Stimulated activated effector memory CD8-positive, alpha-beta T cell treated with anti-CD3 and anti-CD28 coated beads, Interleukin-12 subunit alpha, Interleukin-12 subunit beta, amount 100 ng/mL, for 72 hours (primary cell): ENCODE measurements at regions not wholly inside any gene's neighbourhood (a gene's known extent, or its start where the extent isn't known, plus 50 kb on each side); places are given as distances from the start of the nearest gene placed in this dataset.
"Not testable (repeated sequence)": the region's sequence is repeated elsewhere in the genome, so short reads cannot be mapped to it uniquely, and the experiment has no call there.

Experiments
- ATAC-seq: fragments of 150-1000 bp; cut with Tn5 transposase; 2 replicates; pipeline ENCODE4 v1.10.0; 2021
- DNase-seq, 2 donors: peaks; one replicate each; pipeline ENCODE4 v3.0.0; 2021 to 2022; ENCODE audit warnings: low spot score in 2 of 2
- H3K27ac Mint-ChIP-seq: one replicate; pipeline ENCODE4 v1.8.0; 2022; ENCODE audit warnings: mild to moderate bottlenecking, mixed read lengths
- H3K36me3 Mint-ChIP-seq: one replicate; pipeline ENCODE4 v1.8.0; 2022; ENCODE audit warnings: mild to moderate bottlenecking, mixed read lengths
- H3K4me1 Mint-ChIP-seq: one replicate; pipeline ENCODE4 v1.8.0; 2022; ENCODE audit warnings: mixed read lengths
- H3K4me3 Mint-ChIP-seq: one replicate; pipeline ENCODE4 v1.8.0; 2022; ENCODE audit warnings: mild to moderate bottlenecking, mixed read lengths
- H3K9me3 Mint-ChIP-seq: one replicate; pipeline ENCODE4 v1.8.0; 2022; ENCODE audit warnings: mixed read lengths

DNA sequence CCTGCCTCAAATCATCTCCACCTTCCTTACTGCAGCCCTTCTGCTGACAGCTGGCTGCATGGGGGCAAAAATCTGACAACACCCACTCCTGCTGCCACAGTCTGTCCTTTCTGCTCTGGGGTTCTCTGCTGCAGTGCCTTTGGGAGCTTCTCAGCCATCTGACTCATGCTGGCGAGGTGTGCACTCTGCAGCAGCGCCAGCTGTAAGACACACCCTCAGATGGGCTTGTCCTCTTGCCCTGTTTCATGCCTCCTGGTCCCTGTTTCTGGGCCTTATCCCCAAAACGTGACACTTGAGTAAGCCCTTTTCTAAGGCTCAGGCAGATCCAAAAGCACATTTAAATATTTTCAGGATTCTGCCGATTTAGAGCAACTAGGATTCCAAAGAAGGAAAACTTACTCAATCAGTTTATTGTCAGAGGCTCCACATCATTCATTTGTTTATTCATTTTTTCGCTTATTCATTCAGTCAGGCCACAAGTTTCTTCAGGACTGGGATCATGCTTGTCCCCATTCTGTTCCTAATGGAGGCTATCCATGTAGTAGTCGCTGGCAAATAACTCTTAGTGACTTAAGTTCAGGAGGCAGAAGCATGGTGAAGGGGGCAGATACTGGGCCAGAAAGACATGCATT is 60.2 kb downstream of the SMIM38 start:
- H3K36me3 Mint-ChIP-seq: no peaks in the 10 kb centered on the region
- H3K4me3 Mint-ChIP-seq: no peak overlapping the region
- no peaks in the 10 kb centered on the region for H3K9me3 Mint-ChIP-seq
- DNase-seq: no peak
- no peak overlapping the region for H3K27ac Mint-ChIP-seq
- peaks cover 13% of the 10 kb centered on the region for H3K4me1 Mint-ChIP-seq
- ATAC-seq: no peak

DNA sequence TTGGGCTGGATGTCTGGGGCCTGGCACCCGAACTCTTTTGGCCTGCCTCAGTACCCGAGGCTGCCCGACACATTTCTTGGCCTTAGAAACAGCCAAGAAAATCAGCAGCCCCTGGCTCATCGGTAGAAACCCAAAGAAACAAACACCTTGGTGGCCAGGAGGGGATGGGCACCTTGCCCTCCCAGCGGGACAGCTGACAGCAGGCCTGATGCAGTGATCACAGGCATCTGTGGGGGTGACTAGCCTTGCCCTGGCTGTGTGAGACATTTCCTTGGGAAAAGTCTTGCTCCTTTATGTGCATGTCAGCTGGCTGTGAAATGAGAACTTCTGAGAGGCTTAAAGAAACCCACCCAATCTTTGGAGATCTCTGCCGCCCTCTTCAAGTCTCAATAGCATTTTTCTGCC is 60.9 kb downstream of the SMIM38 start:
- Mint-ChIP-seq H3K9me3 (no peaks in the 10 kb centered on the region), H3K27ac (no peak overlapping the region), H3K36me3 (no peaks in the 10 kb centered on the region), H3K4me3 (no peak overlapping the region), H3K4me1 (peaks cover 13% of the 10 kb centered on the region)
- ATAC-seq (no peak), DNase-seq (no peak)

DNA sequence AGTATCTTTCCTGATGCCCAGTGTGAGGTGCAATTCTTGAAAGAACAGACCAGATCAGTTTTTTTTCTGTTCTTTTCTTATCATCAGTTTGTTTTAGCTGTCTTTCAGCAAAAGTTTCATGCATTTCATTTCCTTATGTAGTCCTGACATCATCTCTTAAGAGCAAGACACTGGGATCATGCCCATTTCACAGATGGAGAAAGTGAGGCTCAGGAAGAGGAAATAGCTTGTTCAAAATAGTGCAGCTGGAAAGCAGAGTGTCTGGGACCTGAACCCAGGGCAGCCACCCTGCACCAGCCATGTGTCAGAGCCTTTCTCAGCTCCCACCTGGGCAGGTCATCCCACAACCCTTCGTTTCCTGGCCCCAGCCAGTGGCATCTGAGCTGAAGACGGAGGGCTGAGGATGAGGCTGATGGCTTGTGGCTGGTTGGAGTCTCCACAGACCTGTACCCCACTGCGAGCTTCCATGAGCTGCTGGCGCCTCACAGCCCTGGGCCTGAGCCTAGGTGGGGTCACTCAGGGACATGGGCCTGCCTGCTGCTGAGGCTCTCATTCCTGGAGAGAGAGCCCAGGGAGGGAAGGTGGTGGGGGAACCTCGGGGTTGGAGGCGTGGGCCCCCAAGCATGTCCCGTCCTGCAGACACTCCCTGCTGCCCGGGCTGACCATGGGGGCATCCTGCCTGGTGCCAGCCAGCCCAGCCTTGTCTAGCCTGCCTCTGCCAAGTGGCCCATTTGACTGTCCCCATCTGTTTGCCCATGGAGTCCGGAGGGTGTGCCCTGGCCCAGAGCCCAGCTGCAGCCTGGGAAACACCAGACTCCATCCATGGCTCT is 61.8 kb downstream of the SMIM38 start:
- Mint-ChIP-seq H3K9me3 (no peaks in the 10 kb centered on the region), H3K36me3 (no peaks in the 10 kb centered on the region), H3K4me3 (no peak overlapping the region), H3K4me1 (peaks cover 11% of the 10 kb centered on the region), H3K27ac (no peak overlapping the region)
- DNase-seq (no peak), ATAC-seq (peak; percentile 17)

DNA sequence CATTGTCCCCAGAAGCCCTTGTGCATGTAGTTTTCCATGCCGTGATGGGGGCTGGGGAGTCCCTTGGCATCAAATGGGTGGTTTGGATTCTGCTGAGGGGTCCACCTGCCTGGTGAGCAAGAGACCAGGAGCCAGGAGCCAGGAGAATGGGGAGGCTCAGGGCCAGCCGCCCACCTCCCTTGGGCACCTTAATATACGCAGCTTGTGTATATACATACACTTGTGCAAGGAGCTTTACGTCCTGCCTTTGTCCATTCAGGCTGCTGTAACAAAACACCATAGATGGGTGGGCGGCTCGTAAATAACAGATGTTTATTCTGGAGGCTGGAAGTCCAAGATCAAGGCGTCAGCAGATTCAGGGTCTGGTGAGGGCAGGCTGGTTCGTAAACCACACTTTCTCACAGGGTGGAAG is 62.5 kb downstream of the SMIM38 start:
- Mint-ChIP-seq H3K9me3 (no peaks in the 10 kb centered on the region), H3K36me3 (no peaks in the 10 kb centered on the region), H3K4me3 (no peak overlapping the region), H3K4me1 (peaks cover 3% of the 10 kb centered on the region), H3K27ac (no peak overlapping the region)
- DNase-seq (no peak), ATAC-seq (no peak)

DNA sequence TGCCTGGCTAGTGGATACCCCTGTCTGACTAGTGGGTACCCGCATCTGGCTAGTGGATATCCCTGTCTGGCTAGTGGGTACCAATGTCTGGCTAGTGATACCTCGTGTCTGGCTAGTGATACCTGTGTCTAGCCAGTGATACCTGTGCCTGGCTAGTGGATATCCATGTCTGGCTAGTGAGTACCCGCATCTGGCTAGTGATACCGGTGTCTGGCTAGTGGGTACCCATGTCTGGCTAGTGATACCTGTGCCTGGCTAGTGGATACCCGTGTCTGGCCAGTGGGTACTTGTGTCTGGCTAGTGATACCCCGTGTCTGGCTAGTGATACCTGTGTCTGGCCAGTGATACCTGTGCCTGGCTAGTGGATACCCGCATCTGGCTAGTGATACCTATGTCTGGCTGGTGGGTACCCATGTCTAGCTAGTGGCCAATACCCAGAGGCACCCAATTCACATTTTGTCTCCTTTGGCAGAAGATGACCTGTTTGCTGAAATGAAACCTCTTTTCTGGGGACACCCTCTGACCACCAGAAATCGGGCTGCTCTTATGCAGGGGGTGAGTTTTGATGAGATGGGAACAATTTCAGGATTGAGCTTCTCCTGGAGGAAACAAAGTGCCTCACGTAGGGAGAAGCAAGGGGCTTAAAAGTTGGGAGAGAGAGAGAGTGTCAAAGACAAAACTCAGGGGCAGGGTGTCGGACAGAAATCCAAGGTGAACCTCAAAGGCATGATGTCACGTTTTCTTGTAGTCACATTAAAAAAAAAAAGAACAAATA is 63.4 kb downstream of the SMIM38 start:
- no peak overlapping the region for H3K27ac Mint-ChIP-seq
- ATAC-seq (peak; percentile 11), DNase-seq (no peak)

DNA sequence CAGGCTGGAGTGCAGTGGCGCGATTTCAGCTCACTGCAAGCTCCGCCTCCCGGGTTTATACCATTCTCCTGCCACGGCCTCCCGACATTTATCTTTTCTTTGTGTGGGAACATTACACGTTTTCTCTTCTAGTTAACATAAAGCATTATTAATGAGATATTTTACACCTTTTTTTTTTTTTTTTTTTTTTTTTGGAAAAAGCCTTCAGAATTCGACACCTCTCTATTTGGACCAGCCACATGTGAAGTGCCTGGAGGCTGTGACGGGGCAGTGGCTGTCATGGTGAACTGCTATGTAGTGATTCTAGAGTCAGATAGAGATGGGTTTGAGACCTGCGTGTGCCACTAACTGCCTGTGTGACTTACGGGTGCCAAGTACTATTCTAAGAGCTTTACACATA is 64.3 kb downstream of the SMIM38 start:
- Mint-ChIP-seq H3K27ac (no peak overlapping the region), H3K4me3 (no peak overlapping the region)

More for the DNA sequence above, 63.4 kb downstream of the SMIM38 start:
- Mint-ChIP-seq H3K4me3 (no peak overlapping the region), H3K36me3 (no peaks in the 10 kb centered on the region), H3K4me1 (no peaks in the 10 kb centered on the region), H3K9me3 (no peaks in the 10 kb centered on the region)

DNA sequence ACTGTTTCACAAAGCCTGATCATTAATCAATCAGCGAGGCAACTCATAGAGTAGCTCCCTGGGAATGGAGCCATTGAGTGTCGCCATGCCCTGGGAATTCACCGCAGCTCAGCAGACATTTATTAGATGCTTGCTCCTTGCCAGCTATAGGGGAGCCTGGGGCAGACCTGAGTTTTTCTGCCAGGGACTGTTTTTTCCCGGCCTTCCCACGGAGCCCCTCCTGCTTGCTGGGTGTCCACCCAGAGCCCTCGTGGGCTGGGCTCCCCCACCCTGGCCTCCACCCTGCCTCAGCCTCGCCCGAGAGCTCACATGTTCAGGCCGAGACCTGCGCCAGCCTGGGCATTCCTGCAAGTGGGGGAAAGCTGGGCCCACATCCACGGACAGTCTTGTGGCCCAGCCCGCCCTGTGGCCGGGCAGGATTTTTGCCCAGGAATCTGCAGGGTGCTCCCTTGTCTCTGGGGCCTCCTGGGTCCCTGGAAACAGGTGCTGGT is 64.9 kb downstream of the SMIM38 start:
- Mint-ChIP-seq H3K4me3 (no peak overlapping the region), H3K9me3 (no peaks in the 10 kb centered on the region), H3K27ac (no peak overlapping the region), H3K36me3 (no peaks in the 10 kb centered on the region), H3K4me1 (no peaks in the 10 kb centered on the region)
- no peak for ATAC-seq
- no peak for DNase-seq

More for the DNA sequence above, 64.3 kb downstream of the SMIM38 start:
- no peaks in the 10 kb centered on the region for H3K4me1 Mint-ChIP-seq
- H3K9me3 Mint-ChIP-seq: no peaks in the 10 kb centered on the region
- no peaks in the 10 kb centered on the region for H3K36me3 Mint-ChIP-seq
- ATAC-seq (no peak), DNase-seq (no peak)

DNA sequence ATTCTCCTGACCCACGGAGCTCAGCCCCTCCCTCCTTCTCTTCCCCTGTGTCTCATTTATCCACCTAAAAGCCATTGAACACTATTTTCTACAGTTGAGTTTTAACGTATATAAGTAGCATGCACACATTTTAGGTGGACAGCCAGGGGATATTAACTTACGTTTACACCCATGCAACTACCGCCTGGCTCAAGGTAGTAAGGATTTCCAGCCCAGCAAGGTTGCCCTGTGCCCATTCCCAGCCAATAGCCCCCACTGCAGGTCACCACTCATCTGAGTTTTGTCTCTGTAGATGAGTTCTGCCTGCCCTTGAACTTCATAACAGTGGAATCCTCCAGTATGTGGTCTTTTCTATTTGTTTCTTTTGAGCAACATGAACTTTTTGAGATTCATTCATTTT is 65.4 kb downstream of the SMIM38 start:
- ATAC-seq: no peak
- H3K9me3 Mint-ChIP-seq: peaks cover 2% of the 10 kb centered on the region
- H3K36me3 Mint-ChIP-seq: peaks cover 3% of the 10 kb centered on the region
- DNase-seq: no peak
- H3K4me1 Mint-ChIP-seq: no peaks in the 10 kb centered on the region
- no peak overlapping the region for H3K4me3 Mint-ChIP-seq
- H3K27ac Mint-ChIP-seq: no peak overlapping the region

DNA sequence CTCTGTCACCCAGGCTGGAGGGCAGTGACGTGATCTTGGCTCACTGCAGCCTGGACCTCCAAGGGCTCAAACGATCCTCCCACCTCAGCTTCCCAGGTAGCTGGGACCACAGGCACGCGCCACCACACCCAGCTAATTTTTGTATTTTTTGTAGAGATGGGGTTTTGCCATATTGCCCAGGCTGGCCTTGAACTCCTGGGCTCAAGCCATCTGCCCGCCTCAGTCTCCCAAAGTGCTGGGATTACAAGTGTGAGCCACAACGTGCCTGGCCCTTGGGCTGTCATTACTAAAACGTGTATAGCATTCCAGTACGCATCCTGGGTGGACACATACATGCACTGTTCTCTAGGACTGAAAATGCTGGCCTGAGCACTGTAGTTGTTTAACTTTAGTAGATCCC is 65.9 kb downstream of the SMIM38 start:
- not testable (repeated sequence) for H3K4me3 Mint-ChIP-seq, H3K36me3 Mint-ChIP-seq, H3K4me1 Mint-ChIP-seq, ATAC-seq, H3K27ac Mint-ChIP-seq, DNase-seq, H3K9me3 Mint-ChIP-seq

DNA sequence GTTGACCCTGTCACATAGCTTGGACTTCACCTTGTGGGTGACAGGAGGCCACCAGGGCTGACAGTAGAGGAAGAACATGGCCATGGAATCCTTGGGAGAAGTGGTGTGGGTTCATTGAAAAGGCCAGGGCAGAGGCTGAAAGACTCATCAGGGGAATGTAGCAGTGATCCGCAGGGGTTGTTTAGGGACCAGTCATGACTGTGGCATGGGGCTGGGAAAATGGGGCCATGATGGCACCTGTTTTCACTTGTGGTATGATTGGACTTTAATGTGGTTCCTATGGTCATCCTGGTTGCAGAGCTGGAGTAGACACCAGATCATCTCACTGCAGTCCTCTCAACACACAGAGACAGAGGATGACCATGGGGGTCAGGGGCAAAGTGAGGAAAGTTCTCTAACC is 66.7 kb upstream of the MYEOV start:
- no peak for DNase-seq
- no peak for ATAC-seq
- Mint-ChIP-seq H3K4me1 (no peaks in the 10 kb centered on the region), H3K9me3 (peaks cover 4% of the 10 kb centered on the region), H3K27ac (no peak overlapping the region), H3K4me3 (no peak overlapping the region), H3K36me3 (peaks cover 4% of the 10 kb centered on the region)

DNA sequence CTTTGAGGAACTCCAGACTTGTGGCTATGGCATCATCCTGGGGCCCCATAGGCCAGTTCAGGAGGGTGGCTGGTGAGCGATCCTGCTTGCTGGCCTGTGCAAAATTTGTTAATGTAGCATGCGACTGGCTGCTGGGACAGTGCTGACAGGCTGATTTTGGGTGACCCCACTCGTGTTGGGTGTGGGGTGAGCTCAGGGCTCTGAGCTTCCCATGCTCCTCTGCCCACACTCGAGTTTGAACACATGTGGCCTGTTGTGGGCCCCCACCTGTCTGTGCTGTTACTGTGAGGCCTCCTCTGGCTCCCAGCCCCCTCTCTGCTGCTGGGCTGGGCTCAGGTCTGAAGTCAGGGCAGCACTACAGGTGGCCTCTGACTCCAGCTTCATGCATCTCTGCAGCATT is 64.4 kb upstream of the MYEOV start:
- H3K27ac Mint-ChIP-seq: no peak overlapping the region
- peaks cover 4% of the 10 kb centered on the region for H3K9me3 Mint-ChIP-seq

DNA sequence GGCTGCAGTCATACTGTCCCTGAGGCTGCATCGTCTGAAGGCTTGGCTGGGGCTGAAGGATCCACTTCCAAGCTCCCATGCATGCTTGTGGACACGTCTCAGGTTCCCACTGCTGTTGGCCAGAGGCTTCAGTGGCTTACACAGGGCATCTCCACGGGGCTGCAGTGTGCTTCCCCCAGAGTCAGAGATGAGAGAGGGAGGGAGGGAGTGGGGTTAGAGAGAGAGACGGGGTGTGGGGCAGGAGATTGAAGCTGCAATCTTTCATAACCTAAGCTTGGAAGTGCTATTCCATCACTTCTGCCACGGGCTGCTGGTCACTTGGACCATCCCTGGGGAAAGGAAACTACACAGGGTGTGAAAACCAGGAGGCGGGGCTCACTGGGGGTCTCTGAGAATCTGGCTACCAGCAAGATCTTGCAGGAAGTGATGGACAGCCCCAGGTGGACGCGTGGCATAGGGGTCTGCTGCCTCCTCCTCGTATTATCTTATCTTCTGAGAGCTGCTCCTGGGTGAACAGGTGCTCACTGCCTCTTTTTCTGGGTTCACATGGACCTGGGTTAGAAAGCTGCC is 63.0 kb upstream of the MYEOV start:
- ATAC-seq (no peak), DNase-seq (no peak)
- H3K36me3 Mint-ChIP-seq: peaks cover 3% of the 10 kb centered on the region
- H3K27ac Mint-ChIP-seq: no peak overlapping the region
- no peak overlapping the region for H3K4me3 Mint-ChIP-seq
- peaks cover 4% of the 10 kb centered on the region for H3K9me3 Mint-ChIP-seq
- no peaks in the 10 kb centered on the region for H3K4me1 Mint-ChIP-seq

More for the DNA sequence above, 64.4 kb upstream of the MYEOV start:
- no peak overlapping the region for H3K4me3 Mint-ChIP-seq
- DNase-seq (no peak), ATAC-seq (no peak)
- no peaks in the 10 kb centered on the region for H3K4me1 Mint-ChIP-seq
- H3K36me3 Mint-ChIP-seq: peaks cover 4% of the 10 kb centered on the region

DNA sequence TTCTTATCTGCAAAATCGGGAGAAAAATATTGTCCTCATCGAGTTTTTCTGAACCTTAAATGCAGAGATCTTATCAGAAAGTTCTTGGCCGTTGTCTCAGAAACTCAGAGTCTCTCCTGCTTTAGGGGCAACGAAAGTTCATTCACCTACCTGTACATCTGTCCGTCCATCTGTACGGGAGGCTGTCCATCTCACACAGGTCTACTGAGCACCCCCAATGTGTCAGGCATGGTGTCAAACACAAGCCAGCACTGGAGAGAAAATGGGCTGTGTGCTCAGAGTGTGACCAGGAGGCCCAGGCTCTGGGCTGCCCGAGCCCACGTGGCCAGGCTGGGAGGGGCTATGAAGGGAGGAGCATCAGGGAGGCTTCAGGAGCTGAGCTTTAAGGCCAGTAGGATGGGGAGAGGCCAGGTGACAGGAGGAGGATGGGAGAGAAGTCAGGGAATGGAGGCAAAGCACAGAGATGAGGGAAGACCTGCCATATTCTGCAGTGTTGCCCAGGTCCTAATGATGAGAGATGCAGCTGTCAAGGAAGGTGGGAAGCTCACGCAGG is 62.4 kb upstream of the MYEOV start:
- ATAC-seq (no peak), DNase-seq (no peak)
- no peaks in the 10 kb centered on the region for H3K4me1 Mint-ChIP-seq
- H3K27ac Mint-ChIP-seq: no peak overlapping the region
- no peaks in the 10 kb centered on the region for H3K9me3 Mint-ChIP-seq
- no peak overlapping the region for H3K4me3 Mint-ChIP-seq
- no peaks in the 10 kb centered on the region for H3K36me3 Mint-ChIP-seq

DNA sequence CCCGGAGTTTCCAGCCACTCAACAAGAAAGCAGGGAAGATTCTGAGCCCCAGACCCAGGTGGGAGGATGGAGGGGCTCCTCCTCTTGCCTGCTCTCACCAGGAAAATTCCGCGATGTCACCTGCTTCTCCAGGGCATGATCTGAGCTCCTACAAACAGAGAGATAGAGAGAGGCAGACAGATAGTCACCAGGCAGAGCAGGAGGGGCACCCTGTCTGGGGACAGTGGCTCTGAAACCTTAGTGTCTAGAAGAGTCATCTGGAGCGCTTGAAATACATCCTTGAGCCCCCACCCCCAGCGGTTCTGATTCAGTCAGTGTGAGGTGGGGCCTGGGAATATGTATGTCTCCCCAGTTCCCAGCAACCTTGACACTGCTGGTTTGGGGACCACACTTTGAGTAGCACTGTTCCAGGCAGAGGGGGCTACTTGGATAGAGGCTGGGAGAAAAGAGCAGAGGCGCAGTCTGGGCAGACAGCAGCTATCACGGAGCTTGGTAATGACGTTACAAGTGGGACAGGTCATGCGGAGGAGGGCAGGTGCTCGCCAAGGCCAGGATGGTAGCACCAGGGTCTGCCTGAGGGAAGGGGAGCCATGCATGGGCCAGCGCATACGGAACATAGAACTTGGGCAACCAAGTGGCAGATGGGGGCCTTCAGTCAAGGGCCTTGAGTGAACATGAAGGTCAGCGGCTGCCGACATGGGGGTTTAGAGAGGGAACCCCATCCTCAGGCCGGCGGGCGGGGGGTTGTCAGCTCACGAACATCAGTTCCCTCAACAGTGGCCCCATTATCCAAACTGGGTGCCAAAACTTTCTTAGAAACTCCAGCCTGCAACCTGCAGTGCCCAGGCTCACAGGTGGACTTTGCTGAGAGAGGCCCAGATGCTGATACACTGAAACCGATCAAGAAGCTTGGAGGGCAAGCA is 60.9 kb upstream of the MYEOV start:
- H3K4me3 Mint-ChIP-seq: no peak overlapping the region
- H3K9me3 Mint-ChIP-seq: no peaks in the 10 kb centered on the region
- peak overlapping the region; percentile 46 for H3K27ac Mint-ChIP-seq
- H3K4me1 Mint-ChIP-seq: no peaks in the 10 kb centered on the region
- DNase-seq (no peak), ATAC-seq (no peak)
- no peaks in the 10 kb centered on the region for H3K36me3 Mint-ChIP-seq
